ENCODE measurements at regions not wholly inside any gene's neighbourhood (a gene's known extent, or its start where the extent isn't known, plus 50 kb on each side); places are given as distances from the start of the nearest gene placed in this dataset.
"Not testable (repeated sequence)": the region's sequence is repeated elsewhere in the genome, so short reads cannot be mapped to it uniquely, and the experiment has no call there.

DNA sequence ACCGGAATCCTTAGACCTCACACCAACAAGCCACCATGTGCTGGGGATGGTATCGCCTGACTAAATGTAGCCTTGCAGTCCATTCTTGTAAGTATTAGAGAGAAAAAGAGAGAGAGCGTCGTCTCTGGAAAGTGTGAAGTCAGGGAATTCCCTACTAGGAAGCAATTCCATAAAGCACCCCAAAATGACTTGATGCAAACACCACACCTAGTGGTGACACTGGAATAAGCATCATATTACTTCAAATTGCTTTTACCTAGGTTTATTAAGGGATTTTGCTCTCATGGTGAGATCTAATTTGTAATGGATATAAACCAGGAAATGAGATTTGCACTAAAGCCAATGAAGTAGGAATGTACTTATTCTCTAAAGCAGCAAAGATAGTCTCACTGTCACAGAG lies 111.4 kb upstream of the METTL9 start:
- H3K9me3 ChIP-seq (ENCODE audit: low read depth); H4K20me1 ChIP-seq (ENCODE audit: low read depth); H3K4me2 ChIP-seq; H3K4me1 ChIP-seq; H3K9me3 Mint-ChIP-seq; H3K9ac ChIP-seq; H3K27me3 Mint-ChIP-seq (ENCODE audit: insufficient read depth, low read depth); H3K36me3 ChIP-seq; H3K4me3 ChIP-seq; H3K36me3 Mint-ChIP-seq; H3K4me3 Mint-ChIP-seq; H3K4me1 Mint-ChIP-seq; H3K27ac Mint-ChIP-seq; DNase-seq (ENCODE audit: low spot score); H3F3A ChIP-seq (ENCODE audit: low read depth); H3K27me3 ChIP-seq; H3K27ac ChIP-seq; H2AFZ ChIP-seq (replicated peaks): not testable (repeated sequence)
- TF ChIP-seq, protein P1, sequence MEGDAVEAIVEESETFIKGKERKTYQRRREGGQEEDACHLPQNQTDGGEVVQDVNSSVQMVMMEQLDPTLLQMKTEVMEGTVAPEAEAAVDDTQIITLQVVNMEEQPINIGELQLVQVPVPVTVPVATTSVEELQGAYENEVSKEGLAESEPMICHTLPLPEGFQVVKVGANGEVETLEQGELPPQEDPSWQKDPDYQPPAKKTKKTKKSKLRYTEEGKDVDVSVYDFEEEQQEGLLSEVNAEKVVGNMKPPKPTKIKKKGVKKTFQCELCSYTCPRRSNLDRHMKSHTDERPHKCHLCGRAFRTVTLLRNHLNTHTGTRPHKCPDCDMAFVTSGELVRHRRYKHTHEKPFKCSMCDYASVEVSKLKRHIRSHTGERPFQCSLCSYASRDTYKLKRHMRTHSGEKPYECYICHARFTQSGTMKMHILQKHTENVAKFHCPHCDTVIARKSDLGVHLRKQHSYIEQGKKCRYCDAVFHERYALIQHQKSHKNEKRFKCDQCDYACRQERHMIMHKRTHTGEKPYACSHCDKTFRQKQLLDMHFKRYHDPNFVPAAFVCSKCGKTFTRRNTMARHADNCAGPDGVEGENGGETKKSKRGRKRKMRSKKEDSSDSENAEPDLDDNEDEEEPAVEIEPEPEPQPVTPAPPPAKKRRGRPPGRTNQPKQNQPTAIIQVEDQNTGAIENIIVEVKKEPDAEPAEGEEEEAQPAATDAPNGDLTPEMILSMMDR (IDR thresholded peaks at IDR 0.05), result peak; percentile 16
- H3K79me2 ChIP-seq (ENCODE audit: low read depth), result peaks cover 16% of the 10 kb centered on the region

DNA sequence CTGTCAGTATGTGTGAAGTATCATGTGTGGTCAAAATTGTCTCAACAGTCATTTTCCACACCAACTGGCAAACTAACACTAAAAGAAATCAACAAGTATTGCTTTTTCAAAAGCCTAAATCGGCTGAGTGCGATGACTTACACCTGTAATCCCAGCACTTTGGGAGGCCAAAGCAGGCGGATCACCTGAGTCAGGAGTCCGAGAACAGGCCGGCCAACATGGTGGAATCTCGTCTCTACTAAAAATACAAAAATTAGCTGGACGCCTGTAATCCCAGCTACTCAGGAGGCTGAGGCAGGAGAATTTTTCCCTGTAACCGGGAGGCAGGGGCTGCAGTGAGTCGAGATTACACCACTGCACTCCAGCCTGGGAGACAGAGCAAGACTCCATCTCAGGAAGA lies 100.3 kb upstream of the METTL9 start:
- not testable (repeated sequence) for H3K27ac ChIP-seq; H3K4me1 Mint-ChIP-seq; H3K27ac Mint-ChIP-seq; H3K36me3 ChIP-seq; H3K4me3 Mint-ChIP-seq; H3K9me3 Mint-ChIP-seq; H3K4me1 ChIP-seq; H3K27me3 Mint-ChIP-seq (ENCODE audit: insufficient read depth, low read depth); H3K27me3 ChIP-seq; DNase-seq (ENCODE audit: low spot score); H3K4me2 ChIP-seq; H3K36me3 Mint-ChIP-seq; H3K4me3 ChIP-seq; H3K9ac ChIP-seq; H3K9me3 ChIP-seq (ENCODE audit: low read depth); H2AFZ ChIP-seq (replicated peaks)
- H3K79me2 ChIP-seq (ENCODE audit: low read depth), result peaks cover 35% of the 10 kb centered on the region
- peaks cover 26% of the 10 kb centered on the region for H4K20me1 ChIP-seq (ENCODE audit: low read depth)
- peaks cover 24% of the 10 kb centered on the region for H3F3A ChIP-seq (ENCODE audit: low read depth)

DNA sequence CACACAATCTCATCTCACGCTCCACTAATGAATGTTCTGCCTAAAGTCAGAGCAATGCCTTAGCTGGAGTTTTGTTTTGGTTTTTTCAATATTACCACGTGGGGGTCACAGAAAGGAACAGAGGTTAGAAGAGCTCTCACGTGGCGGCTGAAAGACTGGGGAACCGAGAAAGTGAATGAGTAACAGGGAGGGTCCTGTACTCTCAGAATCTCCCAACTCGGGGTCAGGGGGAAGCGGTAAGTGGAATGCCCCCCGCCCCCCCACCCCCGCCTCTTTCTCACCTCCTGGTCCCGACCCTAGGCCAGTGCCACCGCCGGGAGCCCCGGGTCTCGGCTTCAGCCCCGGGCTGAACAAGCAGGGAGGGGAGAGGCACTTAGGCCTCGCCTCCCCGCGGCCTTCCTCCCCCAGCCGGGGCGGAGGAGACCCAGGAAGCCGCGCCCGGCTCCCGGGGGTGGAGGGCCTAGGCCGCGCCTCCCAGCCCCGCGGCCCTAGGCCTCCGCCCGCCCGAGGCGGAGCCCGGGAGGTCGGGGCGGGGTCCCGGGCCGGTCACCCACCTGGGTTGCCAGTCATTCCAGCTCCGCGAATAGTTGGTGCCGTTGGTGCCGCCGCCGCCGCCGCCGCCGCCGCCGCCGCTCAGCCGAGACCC lies 98.0 kb upstream of the METTL9 start:
- peaks cover 32% of the 10 kb centered on the region for H3F3A ChIP-seq (ENCODE audit: low read depth)
- peak overlapping the region; percentile 87 for H3K4me2 ChIP-seq
- H3K27me3 Mint-ChIP-seq (ENCODE audit: insufficient read depth, low read depth); H3K27me3 ChIP-seq; H3K36me3 Mint-ChIP-seq; H3K36me3 ChIP-seq; H3K9me3 ChIP-seq (ENCODE audit: low read depth); H3K27ac Mint-ChIP-seq; H3K4me1 Mint-ChIP-seq; H3K9me3 Mint-ChIP-seq; H3K4me1 ChIP-seq; H2AFZ ChIP-seq (replicated peaks): not testable (repeated sequence)
- H3K79me2 ChIP-seq (ENCODE audit: low read depth), result peaks cover 57% of the 10 kb centered on the region
- peak overlapping the region; percentile 96 for H3K27ac ChIP-seq
- H4K20me1 ChIP-seq (ENCODE audit: low read depth), result peaks cover 46% of the 10 kb centered on the region
- DNase-seq (ENCODE audit: low spot score), result peak; percentile 82
- H3K4me3 Mint-ChIP-seq, result peak overlapping the region; percentile 92
- peak overlapping the region; percentile 65 for H3K9ac ChIP-seq
- peak overlapping the region; percentile 86 for H3K4me3 ChIP-seq

DNA sequence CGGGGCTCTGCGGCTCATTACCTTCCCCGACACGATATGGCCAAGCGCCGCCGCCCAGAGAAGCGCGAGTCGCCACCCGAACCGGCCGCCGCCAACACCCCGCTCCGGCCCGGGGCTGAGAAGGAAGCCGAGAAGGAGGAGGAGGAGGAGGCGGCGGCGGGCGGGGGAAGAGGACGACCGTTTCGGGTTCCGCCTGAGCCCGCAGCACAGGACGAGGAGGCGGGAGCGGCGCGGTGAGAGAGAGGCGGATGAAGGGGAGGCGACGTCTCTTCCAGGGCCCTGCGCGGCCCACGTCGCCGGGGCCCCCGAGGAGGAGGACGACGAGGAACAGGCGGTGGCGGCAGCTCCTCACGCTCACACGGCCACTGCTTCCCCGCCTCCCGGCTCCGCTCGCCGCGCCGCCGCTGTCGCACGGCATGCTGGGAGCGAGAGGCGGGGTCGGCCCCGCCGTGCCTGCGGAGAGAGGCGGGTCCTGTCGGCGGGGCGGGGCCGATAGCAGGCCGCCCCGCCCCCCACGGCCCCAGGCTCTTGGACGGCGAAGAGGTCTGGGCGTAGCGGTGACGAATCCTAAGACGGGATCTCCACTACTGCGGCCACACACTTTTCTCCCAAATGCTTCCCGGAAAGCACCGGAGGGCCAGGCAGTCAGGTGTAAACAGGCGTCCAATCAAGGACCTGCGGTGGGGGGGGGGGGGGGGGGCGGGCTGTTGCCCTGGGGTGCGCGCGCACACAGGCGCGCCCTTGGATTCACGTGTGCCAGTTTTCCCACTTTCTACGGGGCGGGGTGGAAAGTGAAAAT lies 97.3 kb upstream of the METTL9 start:
- peaks cover 8% of the 10 kb centered on the region for H3K4me1 Mint-ChIP-seq
- no peak overlapping the region for H3K27ac Mint-ChIP-seq
- no peaks in the 10 kb centered on the region for H3K27me3 Mint-ChIP-seq (ENCODE audit: insufficient read depth, low read depth)
- Histone ChIP-seq H4K20me1 (ENCODE audit: low read depth) (peaks cover 53% of the 10 kb centered on the region), H2AFZ (replicated peaks) (no peak overlapping the region), H3F3A (ENCODE audit: low read depth) (peaks cover 35% of the 10 kb centered on the region), H3K4me3 (peak overlapping the region; percentile 86), H3K4me2 (peak overlapping the region; percentile 87), H3K9me3 (ENCODE audit: low read depth) (no peaks in the 10 kb centered on the region), H3K36me3 (no peaks in the 10 kb centered on the region), H3K27me3 (no peaks in the 10 kb centered on the region), H3K4me1 (peaks cover 6% of the 10 kb centered on the region), H3K79me2 (ENCODE audit: low read depth) (peaks cover 64% of the 10 kb centered on the region), H3K27ac (peak overlapping the region; percentile 96), H3K9ac (peak overlapping the region; percentile 65)
- peaks cover 5% of the 10 kb centered on the region for H3K36me3 Mint-ChIP-seq
- peak overlapping the region; percentile 88 for H3K4me3 Mint-ChIP-seq
- peak; percentile 99 for DNase-seq (ENCODE audit: low spot score)
- TF ChIP-seq EZH2phosphoT487 (IDR thresholded peaks at IDR 0.05) (no peak), EZH2 (IDR thresholded peaks at IDR 0.05) (no peak)
- TF ChIP-seq, protein P1 (IDR thresholded peaks at IDR 0.05), result no peak
- no peaks in the 10 kb centered on the region for H3K9me3 Mint-ChIP-seq

DNA sequence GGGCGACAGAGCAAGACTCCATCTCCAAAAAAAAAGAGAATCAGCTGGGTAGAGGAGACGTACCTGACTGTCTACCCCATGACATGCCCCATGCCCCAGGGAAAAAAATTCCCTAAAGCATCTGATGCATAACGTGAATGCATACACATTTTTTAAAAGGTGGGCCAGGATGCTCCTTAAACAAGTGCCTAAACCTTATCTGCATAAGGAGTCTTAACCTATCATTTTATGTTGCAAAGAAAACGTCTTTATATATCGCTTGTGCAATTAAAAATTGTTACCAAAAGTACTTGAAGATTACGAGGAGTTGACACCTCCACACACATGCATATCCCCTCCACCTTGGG lies 95.8 kb upstream of the METTL9 start:
- Mint-ChIP-seq H3K4me1 (peaks cover 18% of the 10 kb centered on the region), H3K4me3 (peak overlapping the region; percentile 63), H3K27ac (peak overlapping the region; percentile 59)
- not testable (repeated sequence) for DNase-seq (ENCODE audit: low spot score); H2AFZ ChIP-seq (replicated peaks); H3K27ac ChIP-seq; H3K27me3 ChIP-seq; H3K36me3 ChIP-seq; H3K4me2 ChIP-seq; H3K4me1 ChIP-seq; H3K9me3 Mint-ChIP-seq; H3K9me3 ChIP-seq (ENCODE audit: low read depth); H3K4me3 ChIP-seq; H3K9ac ChIP-seq; H3K36me3 Mint-ChIP-seq; H3K27me3 Mint-ChIP-seq (ENCODE audit: insufficient read depth, low read depth)
- Histone ChIP-seq H3K79me2 (ENCODE audit: low read depth) (peaks cover 76% of the 10 kb centered on the region), H4K20me1 (ENCODE audit: low read depth) (peaks cover 68% of the 10 kb centered on the region), H3F3A (ENCODE audit: low read depth) (peaks cover 35% of the 10 kb centered on the region)

DNA sequence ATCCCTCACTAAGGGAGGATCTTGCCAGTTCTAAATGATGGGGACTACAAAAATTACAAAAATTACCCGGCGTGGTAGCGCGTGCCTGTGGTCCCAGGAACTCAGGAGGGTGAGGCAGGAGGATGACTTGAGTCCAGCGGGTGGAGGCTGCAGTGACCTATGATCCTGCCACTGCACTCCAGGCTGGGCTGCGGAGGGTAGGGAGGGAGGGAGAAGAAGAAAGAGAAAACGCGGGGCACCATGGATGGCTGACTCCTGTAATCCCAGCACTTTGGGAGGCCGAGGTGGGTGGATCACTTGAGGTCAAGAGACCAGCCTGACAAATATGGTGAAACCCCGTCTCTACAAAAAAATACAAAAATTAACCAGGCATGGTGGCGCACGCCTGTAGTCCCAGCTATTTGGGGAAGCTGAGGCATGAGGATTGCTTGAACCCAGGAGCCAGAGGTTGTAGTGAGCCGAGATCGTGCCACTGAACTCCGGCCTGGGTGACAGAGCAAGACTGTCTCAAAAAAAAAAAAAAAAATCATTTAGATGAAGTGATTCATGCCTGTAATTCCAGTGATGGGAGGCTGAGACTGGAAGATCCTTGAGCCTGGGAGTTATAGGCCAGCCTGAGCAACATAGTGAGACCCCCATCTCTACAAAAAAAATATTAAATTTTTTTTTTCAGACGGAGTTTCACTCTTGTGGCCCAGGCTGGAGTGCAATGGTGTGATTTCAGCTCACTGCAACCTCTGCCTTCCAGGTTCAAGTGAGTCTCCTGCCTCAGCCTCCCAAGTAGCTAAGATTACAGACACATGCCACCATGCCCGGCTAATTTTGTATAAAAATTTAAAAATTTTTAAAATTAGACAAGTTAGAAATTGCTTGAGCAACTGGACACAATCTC lies 95.2 kb upstream of the METTL9 start:
- H3K9me3 Mint-ChIP-seq; H3K36me3 ChIP-seq; H3K27me3 ChIP-seq; H3K4me2 ChIP-seq; H3K36me3 Mint-ChIP-seq; DNase-seq (ENCODE audit: low spot score); H3K9me3 ChIP-seq (ENCODE audit: low read depth); H3K4me3 ChIP-seq; H3K4me1 ChIP-seq; H2AFZ ChIP-seq (replicated peaks); H3K27me3 Mint-ChIP-seq (ENCODE audit: insufficient read depth, low read depth); H3K9ac ChIP-seq: not testable (repeated sequence)
- peak overlapping the region; percentile 59 for H3K27ac Mint-ChIP-seq
- Histone ChIP-seq H3F3A (ENCODE audit: low read depth) (peaks cover 35% of the 10 kb centered on the region), H4K20me1 (ENCODE audit: low read depth) (peaks cover 72% of the 10 kb centered on the region), H3K27ac (peak overlapping the region; percentile 26), H3K79me2 (ENCODE audit: low read depth) (peaks cover 79% of the 10 kb centered on the region)
- peaks cover 23% of the 10 kb centered on the region for H3K4me1 Mint-ChIP-seq
- peak overlapping the region; percentile 63 for H3K4me3 Mint-ChIP-seq
